Globus pallidus (tissue), 1 donor: ENCODE measurements at regions not wholly inside any gene's neighbourhood (a gene's known extent, or its start where the extent isn't known, plus 50 kb on each side); places are given as distances from the start of the nearest gene placed in this dataset.
"Not testable (repeated sequence)": the region's sequence is repeated elsewhere in the genome, so short reads cannot be mapped to it uniquely, and the experiment has no call there.

Source experiments
- DNase-seq: peaks from one replicate; pipeline ENCODE4 v3.0.0-alpha.2; 2015; ENCODE audit warnings: low spot score

GRCh38 chr2:8376603-8377410, 305.0 kb upstream of the ID2 start:
- DNase-seq, result no peak

- DNase-seq, result no peak
These were observed 303.6 kb upstream of the ID2 start for GRCh38 chr2:8378016-8378810.

GRCh38 chr2:8379128-8379527, 302.7 kb upstream of the ID2 start:
- no peak for DNase-seq

- DNase-seq, result no peak
These were observed 302.3 kb upstream of the ID2 start for GRCh38 chr2:8379549-8379948.

GRCh38 chr2:8380026-8380425, 301.8 kb upstream of the ID2 start:
- no peak for DNase-seq

GRCh38 chr2:8380566-8380965, 301.3 kb upstream of the ID2 start:
- no peak for DNase-seq

GRCh38 chr2:8382485-8382884, 299.4 kb upstream of the ID2 start:
- DNase-seq, result no peak

- DNase-seq, result not testable (repeated sequence)
These were observed 295.1 kb upstream of the ID2 start for GRCh38 chr2:8386748-8387147.

- DNase-seq, result no peak
These were observed 293.1 kb upstream of the ID2 start for GRCh38 chr2:8388781-8389180.

- DNase-seq, result no peak
These were observed 292.3 kb upstream of the ID2 start for GRCh38 chr2:8389431-8390108.

GRCh38 chr2:8391126-8391525, 290.7 kb upstream of the ID2 start:
- no peak for DNase-seq

- DNase-seq, result no peak
These were observed 290.3 kb upstream of the ID2 start for GRCh38 chr2:8391584-8391983.

- DNase-seq, result no peak
These were observed 289.6 kb upstream of the ID2 start for GRCh38 chr2:8392098-8392866.

- no peak for DNase-seq
These were observed 288.4 kb upstream of the ID2 start for GRCh38 chr2:8393506-8393905.

- DNase-seq, result no peak
These were observed 287.7 kb upstream of the ID2 start for GRCh38 chr2:8394131-8394530.

GRCh38 chr2:8394569-8395359, 287.1 kb upstream of the ID2 start:
- no peak for DNase-seq

- DNase-seq, result no peak
These were observed 286.1 kb upstream of the ID2 start for GRCh38 chr2:8395718-8396117.

- DNase-seq, result no peak
These were observed 283.7 kb upstream of the ID2 start for GRCh38 chr2:8398040-8398668.

- no peak for DNase-seq
These were observed 282.1 kb upstream of the ID2 start for GRCh38 chr2:8399731-8400130.

- DNase-seq, result no peak
These were observed 281.7 kb upstream of the ID2 start for GRCh38 chr2:8400196-8400595.

- no peak for DNase-seq
These were observed 279.6 kb upstream of the ID2 start for GRCh38 chr2:8402222-8402621.
